ENCODE measurements at regions not wholly inside any gene's neighbourhood (a gene's known extent, or its start where the extent isn't known, plus 50 kb on each side); places are given as distances from the start of the nearest gene placed in this dataset.
"Not testable (repeated sequence)": the region's sequence is repeated elsewhere in the genome, so short reads cannot be mapped to it uniquely, and the experiment has no call there.

DNA sequence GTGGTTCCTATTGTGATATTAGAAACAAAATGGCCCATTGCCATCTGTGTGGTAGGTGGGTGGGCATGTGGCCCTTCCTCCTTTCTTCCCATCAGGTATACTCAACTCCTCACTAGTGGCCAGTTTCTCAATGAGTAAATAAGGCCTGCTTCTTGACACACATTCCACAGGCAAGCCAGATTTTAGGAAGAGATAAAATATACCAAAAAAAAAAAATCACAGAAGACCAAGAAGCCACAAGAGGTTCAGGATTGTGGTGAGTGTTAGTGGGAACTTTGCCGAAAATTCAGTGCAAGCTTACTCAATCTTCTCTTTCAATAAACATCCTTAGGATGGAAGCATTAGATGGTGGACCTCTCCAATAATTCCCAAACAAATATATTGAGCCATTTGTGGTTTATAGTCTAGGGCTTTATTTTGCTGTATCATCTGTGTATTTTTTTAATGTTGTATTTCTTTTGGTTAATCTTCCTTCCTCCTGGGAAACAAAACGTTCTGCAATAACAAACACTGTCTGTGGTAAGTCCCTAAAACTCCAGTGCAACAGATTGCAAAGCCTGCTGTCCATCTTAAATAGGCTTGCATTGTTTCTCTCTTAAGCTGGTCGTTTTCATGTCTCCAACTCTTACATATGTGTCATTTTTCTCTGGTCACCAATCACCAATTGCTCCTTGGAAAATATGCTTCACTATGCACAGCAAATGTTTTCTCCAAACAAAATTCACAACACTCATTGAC lies 289.9 kb upstream of the KITLG start:
- no peak for DNase-seq

GRCh38 chr12:88868050-88868449 lies 287.8 kb upstream of the KITLG start:
- DNase-seq, result no peak

GRCh38 chr12:88867510-88867909 lies 287.2 kb upstream of the KITLG start:
- DNase-seq, result no peak

DNA sequence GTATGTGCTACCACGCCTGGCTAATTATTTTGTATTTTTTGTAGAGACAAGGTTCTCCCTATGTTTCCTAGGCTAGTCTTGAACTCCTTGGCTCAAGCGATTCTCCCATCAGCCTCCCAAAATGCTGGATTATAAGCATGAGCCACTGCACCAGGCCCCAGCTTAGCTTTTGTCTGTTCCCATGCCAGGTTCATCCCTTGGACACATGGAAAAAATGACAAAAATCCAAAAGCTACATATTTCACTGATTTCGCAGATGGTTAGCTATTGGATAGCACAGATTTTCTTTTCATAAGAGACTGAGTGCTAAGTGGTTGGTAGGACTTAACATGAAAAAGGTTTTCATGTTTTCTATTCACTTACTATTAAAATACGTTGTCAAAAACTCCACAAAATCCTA lies 286.6 kb upstream of the KITLG start:
- DNase-seq, result no peak

- no peak for DNase-seq
These were observed 285.3 kb upstream of the KITLG start for GRCh38 chr12:88865537-88865936.

DNA sequence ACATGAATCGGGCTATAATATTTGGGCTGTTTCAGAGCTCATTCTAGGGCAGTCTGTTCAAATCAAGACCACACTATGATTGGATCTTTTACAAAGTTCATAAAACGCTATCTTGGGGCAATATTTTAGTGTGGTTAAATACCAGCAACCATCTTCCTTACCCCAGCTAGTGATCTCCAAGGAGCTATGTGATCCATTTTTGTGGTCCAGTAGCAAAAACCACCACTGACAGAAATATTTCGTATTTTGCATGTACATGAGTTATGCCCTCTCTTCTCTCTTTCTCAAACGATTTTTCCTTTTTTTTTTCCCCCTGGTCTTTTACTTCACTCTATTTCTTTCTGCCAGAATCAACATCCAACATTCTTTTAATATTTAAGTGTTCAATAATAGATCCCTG lies 280.6 kb upstream of the KITLG start:
- DNase-seq, result no peak

GRCh38 chr12:88856201-88856600 lies 275.9 kb upstream of the KITLG start:
- no peak for DNase-seq

GRCh38 chr12:88855301-88855700 lies 275.0 kb upstream of the KITLG start:
- DNase-seq, result no peak

DNA sequence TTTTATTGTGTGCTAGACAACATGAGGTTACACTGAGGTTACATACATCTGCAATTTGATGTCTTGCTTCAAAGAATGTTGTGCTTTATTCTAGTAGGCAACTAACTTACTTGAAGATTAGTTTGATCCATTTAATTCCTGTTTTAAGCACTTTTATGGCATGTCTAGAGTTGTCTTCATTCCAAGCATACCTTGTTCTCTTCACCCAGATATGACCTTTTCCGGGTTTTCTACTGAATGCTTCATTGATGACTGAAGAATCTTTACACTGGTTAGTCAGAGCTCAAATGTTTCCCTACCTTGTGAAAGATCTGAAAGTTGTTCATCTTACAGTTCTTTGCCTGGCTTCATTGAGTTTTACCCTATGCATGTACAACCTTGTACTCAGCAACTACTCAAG lies 274.0 kb upstream of the KITLG start:
- no peak for DNase-seq

GRCh38 chr12:88847246-88847645 lies 267.0 kb upstream of the KITLG start:
- DNase-seq, result not testable (repeated sequence)

- DNase-seq, result no peak
These were observed 264.2 kb upstream of the KITLG start for GRCh38 chr12:88844426-88844825.

- DNase-seq, result no peak
These were observed 262.0 kb upstream of the KITLG start for GRCh38 chr12:88842314-88842713.

DNA sequence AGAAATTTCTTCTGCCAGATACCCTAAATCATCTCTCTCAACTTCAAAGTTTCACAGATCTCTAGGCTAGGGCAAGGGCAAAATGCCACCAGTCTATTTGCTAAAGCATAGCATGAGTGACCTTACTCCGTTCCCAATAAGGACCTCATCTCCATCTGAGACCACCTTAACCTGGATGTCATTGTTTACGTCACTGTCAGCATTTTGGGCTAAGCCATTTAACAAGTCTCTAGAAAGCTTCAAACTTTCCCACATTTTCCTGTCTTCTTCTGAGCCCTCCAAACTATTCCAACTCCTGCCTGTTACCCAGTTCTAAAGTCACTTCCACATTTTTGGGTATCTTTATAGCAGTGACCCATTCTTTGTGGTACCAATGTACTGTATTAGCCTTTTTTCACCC lies 259.2 kb upstream of the KITLG start:
- no peak for DNase-seq

DNA sequence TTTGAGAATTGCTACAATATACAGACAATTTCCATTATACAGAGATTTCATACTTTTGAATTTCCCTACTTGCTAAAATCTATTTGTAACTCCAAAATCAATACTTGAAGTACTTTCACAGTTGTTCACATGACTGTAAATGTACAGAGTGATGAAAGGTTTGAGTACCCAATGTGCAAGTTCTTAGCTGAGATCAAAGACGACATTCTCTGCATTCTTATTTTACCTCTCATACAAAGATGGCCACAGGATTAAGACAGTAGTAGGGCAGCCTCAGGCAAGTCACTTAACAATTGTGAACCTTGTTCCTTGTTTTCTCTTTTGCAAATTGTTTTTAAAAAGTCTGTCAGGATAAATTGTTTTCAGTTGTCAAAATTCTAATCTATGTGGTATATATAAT lies 255.9 kb upstream of the KITLG start:
- no peak for DNase-seq

GRCh38 chr12:88834226-88834625 lies 254.0 kb upstream of the KITLG start:
- DNase-seq, result no peak

DNA sequence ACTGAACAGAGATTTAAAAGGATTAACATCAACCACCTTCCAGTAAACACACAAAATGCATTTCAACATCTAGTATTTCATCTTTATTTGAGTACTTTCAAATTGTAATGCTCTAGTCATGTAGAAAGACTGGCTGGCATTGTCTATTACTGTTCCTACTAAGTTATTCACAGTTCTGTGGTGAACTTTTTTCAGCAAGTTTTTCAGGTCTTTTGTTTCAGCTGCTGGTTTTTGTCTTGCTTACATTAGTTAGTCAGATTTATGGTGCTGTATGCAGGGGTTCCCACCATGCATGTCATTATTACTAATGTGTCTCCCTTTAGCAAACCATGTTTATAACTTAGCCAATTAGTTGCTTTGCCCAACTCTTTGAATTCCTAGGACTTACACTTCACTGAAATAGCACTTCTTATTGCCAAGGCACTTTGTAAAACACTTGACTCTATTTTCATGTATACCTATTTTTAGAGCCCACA lies 253.4 kb upstream of the KITLG start:
- no peak for DNase-seq

- DNase-seq, result not testable (repeated sequence)
These were observed 248.3 kb upstream of the KITLG start for GRCh38 chr12:88828537-88828936.

GRCh38 chr12:88820012-88820411 lies 239.7 kb upstream of the KITLG start:
- DNase-seq, result no peak

- DNase-seq, result no peak
These were observed 235.9 kb upstream of the KITLG start for GRCh38 chr12:88816201-88816600.

DNA sequence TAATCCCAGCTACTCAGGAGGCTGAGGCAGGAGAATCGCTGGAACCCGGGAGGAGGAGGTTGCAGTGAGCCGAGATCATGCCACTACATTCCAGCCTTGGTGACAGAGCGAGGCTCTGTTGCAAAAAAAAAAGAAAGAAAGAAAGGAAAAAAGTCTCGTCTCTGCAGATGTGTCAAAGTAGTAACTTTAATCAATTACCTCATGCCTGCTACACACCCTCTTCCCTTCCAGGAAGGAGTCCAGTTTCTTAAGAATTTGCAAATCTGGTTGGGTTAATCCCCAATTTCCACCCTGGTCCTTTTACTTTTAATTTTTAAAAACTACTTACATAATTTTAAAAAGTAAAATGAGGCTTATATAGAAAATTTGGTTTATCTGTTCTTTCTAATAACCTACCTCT lies 234.5 kb upstream of the KITLG start:
- DNase-seq, result no peak

GRCh38 chr12:88812610-88813009 lies 232.3 kb upstream of the KITLG start:
- no peak for DNase-seq

DNA sequence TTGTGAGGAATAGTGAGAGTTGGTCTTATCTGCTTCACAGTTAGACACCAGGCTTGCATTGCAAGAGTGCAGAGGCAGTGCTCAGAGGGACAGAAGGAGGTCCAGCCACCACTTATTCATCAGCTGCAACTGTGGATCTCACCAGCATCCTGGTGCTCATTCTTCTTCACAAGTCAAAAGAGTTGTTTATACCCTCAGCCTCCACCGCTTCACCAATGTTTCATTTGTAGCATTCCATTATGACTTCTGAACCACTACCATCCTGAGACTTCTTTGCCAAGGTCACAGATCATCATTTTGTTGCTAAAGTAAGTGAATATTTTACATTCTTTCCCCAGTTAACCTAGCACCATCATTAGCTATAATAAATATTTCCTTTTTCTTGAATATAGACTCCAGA lies 230.5 kb upstream of the KITLG start:
- DNase-seq, result no peak

- DNase-seq, result not testable (repeated sequence)
These were observed 229.6 kb upstream of the KITLG start for GRCh38 chr12:88809841-88810240.

DNA sequence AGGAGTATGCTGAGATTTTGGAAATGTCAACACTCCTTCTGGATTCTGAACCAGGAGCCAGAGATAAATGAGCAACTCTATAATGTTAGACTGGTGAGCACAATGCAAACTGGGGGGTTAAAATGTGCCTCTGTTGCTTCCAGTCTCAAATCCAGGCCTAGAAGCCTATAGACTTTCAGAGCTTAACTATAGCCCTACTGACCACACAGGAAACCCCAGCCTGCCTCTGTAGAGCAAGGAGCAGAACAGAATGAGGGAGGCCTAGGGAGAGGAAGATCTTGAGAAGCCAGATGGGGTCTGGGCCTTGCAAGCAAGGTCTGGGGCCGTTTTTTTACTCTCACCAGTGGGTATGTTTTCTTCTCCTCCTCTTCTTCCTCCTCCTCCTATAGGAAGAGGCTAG lies 225.4 kb upstream of the KITLG start:
- no peak for DNase-seq

- DNase-seq, result no peak
These were observed 225.0 kb upstream of the KITLG start for GRCh38 chr12:88805286-88805685.
